SK-N-SH (cell line): ENCODE measurements at regions not wholly inside any gene's neighbourhood (a gene's known extent, or its start where the extent isn't known, plus 50 kb on each side); places are given as distances from the start of the nearest gene placed in this dataset.

Experiments
- CTCF ChIA-PET: fragments of 300-600, 350-600 bp; formaldehyde crosslinking; extraction: SDS; loops from one replicate; lab custom pipeline; 2021; lab: Yijun Ruan, JAX
- POLR2A ChIA-PET: fragments of 350-600 bp; sonication (Branson Sonifier 250); formaldehyde crosslinking; extraction: SDS; loops from one replicate; lab custom pipeline; 2020; ENCODE audit warnings: antibody characterized with exemption, inconsistent platforms; lab: Yijun Ruan, JAX
- DNase-seq: peaks from one replicate; pipeline ENCODE4 v3.0.0; 2012
- H2AFZ ChIP-seq: fragments of 200-600 bp; sonication (generic); 2 replicates; pipeline ENCODE4 v1.8.1; 2016; ENCODE audit warnings: antibody characterized with exemption, mild to moderate bottlenecking, low read depth
- H3F3A ChIP-seq: fragments of 200-600 bp; sonication (generic); replicated peaks from 2 replicates; pipeline ENCODE3; 2016; ENCODE audit warnings: antibody characterized with exemption, mild to moderate bottlenecking; ENCODE audit not compliant: insufficient read depth
- H3K27ac ChIP-seq, 2 experiments: fragments of 200-500 bp in 1 of 2; fragments of 200-600 bp in 1 of 2; sonication (Bioruptor generic) in 1 of 2; sonication (generic), shearing (Covaris generic) in 1 of 2; 2 replicates each; pipeline versions ENCODE4 v1.5.1 to v1.6.1; 2014 to 2016; ENCODE audit warnings: low read depth in 2 of 2, inconsistent platforms in 1 of 2, low read length in 1 of 2, mild to moderate bottlenecking in 1 of 2, mixed read lengths in 1 of 2
- H3K27me3 ChIP-seq: fragments of 200-600 bp; sonication (generic), shearing (Covaris generic); 2 replicates; pipeline ENCODE4 v1.6.1; 2016; ENCODE audit warnings: mixed run types; ENCODE audit not compliant: insufficient read depth
- H3K36me3 ChIP-seq, 2 experiments: fragments of 200-500 bp in 1 of 2; fragments of 200-600 bp in 1 of 2; sonication (Bioruptor generic) in 1 of 2; sonication (generic) in 1 of 2; replicated peaks in 1 of 2; 2 replicates each; pipeline versions ENCODE3 to v1.5.1; 2014 to 2016; ENCODE audit warnings: low read length in 1 of 2, mild to moderate bottlenecking in 1 of 2; ENCODE audit not compliant: insufficient read depth in 2 of 2, control insufficient read depth in 1 of 2
- H3K4me1 ChIP-seq, 2 experiments: fragments of 200-500 bp in 1 of 2; fragments of 200-600 bp in 1 of 2; sonication (Bioruptor generic) in 1 of 2; sonication (generic), shearing (Covaris generic) in 1 of 2; 2 replicates each; pipeline versions ENCODE4 v1.5.1 to v1.6.1; 2014 to 2016; ENCODE audit warnings: low read depth in 1 of 2, low read length in 1 of 2, mixed run types in 1 of 2; ENCODE audit not compliant: insufficient read depth in 2 of 2, control insufficient read depth in 1 of 2
- H3K4me2 ChIP-seq: fragments of 200-600 bp; sonication (generic), shearing (Covaris generic); 2 replicates; pipeline ENCODE4 v1.6.1; 2017; ENCODE audit warnings: mixed run types
- H3K4me3 ChIP-seq, 2 experiments: fragments of 200-500 bp in 1 of 2; fragments of 200-600 bp in 1 of 2; sonication (Bioruptor generic) in 1 of 2; sonication (generic), shearing (Covaris generic) in 1 of 2; 2 replicates each; pipeline versions ENCODE4 v1.5.1 to v1.8.1; 2014 to 2016; ENCODE audit warnings: low read depth in 2 of 2, inconsistent platforms in 1 of 2, low read length in 1 of 2, mild to moderate bottlenecking in 1 of 2, mixed read lengths in 1 of 2, moderate library complexity in 1 of 2
- H3K79me2 ChIP-seq: fragments of 200-600 bp; sonication (generic); 2 replicates; pipeline ENCODE4 v1.8.1; 2017; ENCODE audit warnings: mild to moderate bottlenecking; ENCODE audit not compliant: insufficient read depth
- H3K9ac ChIP-seq: fragments of 200-600 bp; sonication (generic); 2 replicates; pipeline ENCODE4 v1.6.1; 2017; ENCODE audit warnings: mixed run types
- H3K9me2 ChIP-seq: fragments of 200-600 bp; sonication (generic); 2 replicates; pipeline ENCODE4 v1.6.1; 2017; ENCODE audit warnings: mixed run types
- H3K9me3 ChIP-seq: fragments of 200-600 bp; sonication (generic); 2 replicates; pipeline ENCODE4 v1.6.1; 2017; ENCODE audit warnings: mixed run types, mild to moderate bottlenecking, moderate library complexity
- H4K20me1 ChIP-seq: fragments of 200-600 bp; sonication (generic); 2 replicates; pipeline ENCODE4 v1.6.1; 2017; ENCODE audit warnings: mild to moderate bottlenecking, mixed run types; ENCODE audit not compliant: insufficient read depth
- EZH2phosphoT487 ChIP-seq: fragments of 200-600 bp; sonication (generic); IDR thresholded peaks from 2 replicates; pipeline ENCODE4 v1.6.1; 2017; ENCODE audit warnings: low read depth, mixed run types, mild to moderate bottlenecking, antibody characterized with exemption, moderate library complexity, borderline replicate concordance
- FOXJ3 ChIP-seq: sonication (generic); formaldehyde crosslinking; IDR thresholded peaks from 2 replicates; pipeline ENCODE4 v1.5.1; 2020; ENCODE audit warnings: mild to moderate bottlenecking, missing genetic modification reagents
- FOXM1 ChIP-seq: IDR thresholded peaks from 2 replicates; pipeline ENCODE4 v1.4.0; 2012; ENCODE audit warnings: low read depth, mild to moderate bottlenecking
- GABPA ChIP-seq: IDR thresholded peaks from 2 replicates; pipeline ENCODE4 v1.4.0; 2012; ENCODE audit warnings: low read depth, mild to moderate bottlenecking
- GATA2 ChIP-seq: sonication (generic); formaldehyde crosslinking; IDR thresholded peaks from 2 replicates; pipeline ENCODE4 v1.5.0; 2020; ENCODE audit warnings: mild to moderate bottlenecking, missing genetic modification reagents
- IRF3 ChIP-seq: fragments of 150-350 bp; IDR thresholded peaks from 2 replicates; pipeline ENCODE4 v1.6.1; 2016; ENCODE audit warnings: mild to moderate bottlenecking, low read depth, low read length
- JUND ChIP-seq: IDR thresholded peaks from 2 replicates; pipeline ENCODE4 v1.4.0; 2012
- MEF2A ChIP-seq: IDR thresholded peaks from 2 replicates; pipeline ENCODE4 v1.4.0; 2012; ENCODE audit warnings: low read depth, borderline replicate concordance
- NFIC ChIP-seq: IDR thresholded peaks from 2 replicates; pipeline ENCODE4 v1.4.0; 2012; ENCODE audit warnings: borderline replicate concordance
- RCOR1 ChIP-seq: fragments of 150-350 bp; IDR thresholded peaks from 2 replicates; pipeline ENCODE4 v1.6.1; 2017; ENCODE audit warnings: antibody characterized with exemption, low read length
- RXRA ChIP-seq: IDR thresholded peaks from 2 replicates; pipeline ENCODE4 v1.4.0; 2012; ENCODE audit warnings: low read depth, mild to moderate bottlenecking, borderline replicate concordance
- TAF1 ChIP-seq: IDR thresholded peaks from 2 replicates; pipeline ENCODE4 v1.6.1; 2012; ENCODE audit warnings: low read depth, mild to moderate bottlenecking, low read length, moderate library complexity, borderline replicate concordance
- TCF12 ChIP-seq: IDR thresholded peaks from 2 replicates; pipeline ENCODE4 v1.4.0; 2012
- TEAD4 ChIP-seq: IDR thresholded peaks from 2 replicates; pipeline ENCODE4 v1.4.0; 2012; ENCODE audit warnings: mild to moderate bottlenecking, borderline replicate concordance; ENCODE audit not compliant: insufficient read depth
- USF2 ChIP-seq: fragments of 150-350 bp; IDR thresholded peaks from 2 replicates; pipeline ENCODE4 v1.6.1; 2017; ENCODE audit warnings: antibody characterized with exemption, low read length, low read depth, borderline replicate concordance
- YY1 ChIP-seq: IDR thresholded peaks from 2 replicates; pipeline ENCODE4 v1.4.0; 2012; ENCODE audit warnings: low read depth, mild to moderate bottlenecking
- ZBTB33 ChIP-seq: IDR thresholded peaks from 2 replicates; pipeline ENCODE4 v1.4.0; 2012; ENCODE audit warnings: low read depth, borderline replicate concordance
- WGBS: methylation state at CpG from one replicate; pipeline ENCODE4 v1.1.6; 2017; ENCODE audit warnings: low lambda C conversion rate; 5-methylcytosine and 5-hydroxymethylcytosine counted together

GRCh38 chr10:109277456-109277855 is 645.9 kb downstream of the XPNPEP1 start:
- Histone ChIP-seq H3K27ac (no peak overlapping the region), H3F3A (peaks cover 7% of the 10 kb centered on the region), H3K79me2 (no peaks in the 10 kb centered on the region), H3K9me2 (no peaks in the 10 kb centered on the region), H3K36me3 (no peaks in the 10 kb centered on the region), H3K4me3 (no peak overlapping the region), H3K4me1 (peaks cover 0 to 5% of the 10 kb centered on the region in 2 experiments; a peak in 2 of 4 replicates), H3K27me3 (no peaks in the 10 kb centered on the region), H2AFZ (no peak overlapping the region), H3K9me3 (no peaks in the 10 kb centered on the region), H3K9ac (no peak overlapping the region), H4K20me1 (no peaks in the 10 kb centered on the region), H3K4me2 (no peak overlapping the region)
- WGBS = 46% methylated on average over 1 of the region's 1 CpG
- ChIA-PET CTCF (no interaction called here), POLR2A (no interaction called here)
- no peak for DNase-seq
- TF ChIP-seq IRF3 (no peak), ZBTB33 (no peak), TCF12 (no peak), RXRA (no peak), FOXJ3 (CRISPR knock-in tag) (no peak), GATA2 (CRISPR knock-in tag) (no peak), NFIC (no peak), RCOR1 (no peak), TAF1 (no peak), YY1 (no peak), MEF2A (no peak), USF2 (no peak), TEAD4 (no peak), GABPA (no peak)

- CTCF ChIA-PET = no interaction called here
- Histone ChIP-seq H3K9ac (no peak overlapping the region), H3K4me2 (no peak overlapping the region)
- TF ChIP-seq FOXM1 = no peak
- no peak for TF ChIP-seq TAF1
- no peak for TF ChIP-seq FOXJ3 (CRISPR knock-in tag)
- TF ChIP-seq EZH2phosphoT487 = no peak
- no peak for TF ChIP-seq JUND
- TF ChIP-seq, all 33 proteins: peak for 0
- Histone ChIP-seq H3K79me2 (no peaks in the 10 kb centered on the region), H3K4me3 (no peak overlapping the region), H3K27ac (no peak overlapping the region), H3K9me2 (no peaks in the 10 kb centered on the region), H2AFZ (no peak overlapping the region), H3K36me3 (no peaks in the 10 kb centered on the region), H4K20me1 (no peaks in the 10 kb centered on the region), H3K27me3 (no peaks in the 10 kb centered on the region), H3F3A (no peaks in the 10 kb centered on the region), H3K9me3 (no peaks in the 10 kb centered on the region), H3K4me1 (no peaks in the 10 kb centered on the region)
- 22% methylated on average over 1 of the region's 1 CpG for WGBS
- no peak for DNase-seq
- POLR2A ChIA-PET = no interaction called here
Observed at GRCh38 chr10:109275960-109276359, 647.4 kb downstream of the XPNPEP1 start.
